ENCODE measurements at regions not wholly inside any gene's neighbourhood (a gene's known extent, or its start where the extent isn't known, plus 50 kb on each side); places are given as distances from the start of the nearest gene placed in this dataset.

DNA sequence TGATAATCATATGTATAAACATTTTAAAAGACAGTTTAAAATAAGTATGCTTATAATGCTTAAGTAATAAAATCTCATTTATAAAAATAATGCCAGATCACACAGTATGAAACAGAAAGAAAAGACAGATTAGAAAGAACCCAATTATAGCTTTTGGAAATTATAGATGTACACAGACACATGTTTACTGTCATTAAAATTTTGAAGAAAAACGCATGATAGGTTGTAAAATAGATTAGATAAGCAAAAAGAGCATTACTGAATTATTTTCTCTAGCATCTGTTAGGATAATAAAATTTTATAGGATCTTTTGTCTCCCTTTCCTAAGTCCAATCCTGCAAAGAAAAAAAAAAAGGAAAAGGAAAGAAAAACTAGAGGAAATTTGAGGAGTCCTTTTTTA lies 1107.3 kb upstream of the LRRN3 start:
- DNase-seq (no peak), ATAC-seq (no peak)
- TF ChIP-seq, protein P1, sequence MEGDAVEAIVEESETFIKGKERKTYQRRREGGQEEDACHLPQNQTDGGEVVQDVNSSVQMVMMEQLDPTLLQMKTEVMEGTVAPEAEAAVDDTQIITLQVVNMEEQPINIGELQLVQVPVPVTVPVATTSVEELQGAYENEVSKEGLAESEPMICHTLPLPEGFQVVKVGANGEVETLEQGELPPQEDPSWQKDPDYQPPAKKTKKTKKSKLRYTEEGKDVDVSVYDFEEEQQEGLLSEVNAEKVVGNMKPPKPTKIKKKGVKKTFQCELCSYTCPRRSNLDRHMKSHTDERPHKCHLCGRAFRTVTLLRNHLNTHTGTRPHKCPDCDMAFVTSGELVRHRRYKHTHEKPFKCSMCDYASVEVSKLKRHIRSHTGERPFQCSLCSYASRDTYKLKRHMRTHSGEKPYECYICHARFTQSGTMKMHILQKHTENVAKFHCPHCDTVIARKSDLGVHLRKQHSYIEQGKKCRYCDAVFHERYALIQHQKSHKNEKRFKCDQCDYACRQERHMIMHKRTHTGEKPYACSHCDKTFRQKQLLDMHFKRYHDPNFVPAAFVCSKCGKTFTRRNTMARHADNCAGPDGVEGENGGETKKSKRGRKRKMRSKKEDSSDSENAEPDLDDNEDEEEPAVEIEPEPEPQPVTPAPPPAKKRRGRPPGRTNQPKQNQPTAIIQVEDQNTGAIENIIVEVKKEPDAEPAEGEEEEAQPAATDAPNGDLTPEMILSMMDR (IDR thresholded peaks at IDR 0.05): no peak
- H3K36me3 Mint-ChIP-seq (ENCODE audit: low read depth): no peaks in the 10 kb centered on the region
- no peaks in the 10 kb centered on the region for H3K4me1 Mint-ChIP-seq (ENCODE audit: low read depth)
- no peak overlapping the region for H3K27ac Mint-ChIP-seq
- peaks cover 4% of the 10 kb centered on the region for H3K9me3 Mint-ChIP-seq
- H3K4me3 Mint-ChIP-seq: no peak overlapping the region
- intact Hi-C loops (cut with micrococcal nuclease): no loop called here
- ChIA-PET CTCF (no interaction called here), POLR2A (no interaction called here)
- peaks cover under 1% of the 10 kb centered on the region for H3K27me3 Mint-ChIP-seq

GRCh38 chr7:109984729-109985128 lies 1106.2 kb upstream of the LRRN3 start:
- no peak for DNase-seq
- TF ChIP-seq, protein P1 (IDR thresholded peaks at IDR 0.05): no peak
- H3K27me3 Mint-ChIP-seq: no peaks in the 10 kb centered on the region
- POLR2A ChIA-PET: no interaction called here
- ATAC-seq: no peak
- no peaks in the 10 kb centered on the region for H3K36me3 Mint-ChIP-seq (ENCODE audit: low read depth)
- H3K4me1 Mint-ChIP-seq (ENCODE audit: low read depth): no peaks in the 10 kb centered on the region
- H3K4me3 Mint-ChIP-seq: no peak overlapping the region
- no peak overlapping the region for H3K27ac Mint-ChIP-seq
- CTCF ChIA-PET: no interaction called here
- intact Hi-C loops (cut with micrococcal nuclease): no loop called here
- no peaks in the 10 kb centered on the region for H3K9me3 Mint-ChIP-seq

DNA sequence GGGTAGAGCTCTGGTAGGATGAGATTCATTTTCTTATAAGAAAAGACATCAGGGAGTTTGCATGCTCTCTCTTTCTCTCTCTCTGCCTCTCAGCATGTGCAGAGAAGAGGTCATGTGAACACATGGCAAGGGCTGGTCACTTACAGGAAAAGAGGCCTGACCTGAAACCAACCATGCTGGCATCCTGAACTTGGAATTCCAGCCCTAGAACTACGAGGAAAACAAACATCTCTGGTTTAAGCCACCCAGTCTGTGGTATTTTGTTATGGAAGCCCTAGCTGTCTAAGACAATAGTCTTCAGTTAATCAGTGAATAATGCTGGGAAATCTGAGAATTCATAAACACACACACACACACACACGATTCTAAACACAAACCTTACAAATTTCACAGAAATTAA lies 1104.2 kb upstream of the LRRN3 start:
- Mint-ChIP-seq H3K4me1 (ENCODE audit: low read depth) (no peaks in the 10 kb centered on the region), H3K27me3 (no peaks in the 10 kb centered on the region), H3K9me3 (no peaks in the 10 kb centered on the region), H3K4me3 (no peak overlapping the region), H3K36me3 (ENCODE audit: low read depth) (no peaks in the 10 kb centered on the region), H3K27ac (no peak overlapping the region)
- no peak for DNase-seq
- ATAC-seq: no peak
- POLR2A ChIA-PET: no interaction called here
- TF ChIP-seq, protein P1 (IDR thresholded peaks at IDR 0.05): no peak
- intact Hi-C loops (cut with micrococcal nuclease): no loop called here
- CTCF ChIA-PET: no interaction called here

DNA sequence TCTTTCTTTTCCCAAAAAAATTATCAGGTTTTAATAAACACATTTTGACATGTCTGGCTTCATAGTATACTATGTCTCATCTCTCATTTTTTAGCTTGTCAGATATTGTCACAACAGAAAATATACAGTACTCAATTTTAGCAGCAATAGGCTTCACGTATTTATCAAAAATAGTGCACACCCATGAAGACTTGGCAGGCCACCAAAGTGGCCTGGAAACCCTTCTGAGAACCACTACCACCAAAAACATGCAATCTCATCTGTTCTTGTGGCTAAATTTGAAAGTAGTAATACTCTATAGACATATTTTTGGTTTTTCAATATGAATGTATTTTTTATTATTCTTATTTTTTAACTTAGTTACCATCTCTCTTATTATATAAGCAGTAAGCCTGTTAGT lies 1094.5 kb upstream of the LRRN3 start:
- no peak for ATAC-seq
- intact Hi-C loops (cut with micrococcal nuclease): no loop called here
- Mint-ChIP-seq H3K9me3 (no peaks in the 10 kb centered on the region), H3K4me3 (no peak overlapping the region), H3K4me1 (ENCODE audit: low read depth) (no peaks in the 10 kb centered on the region), H3K27me3 (no peaks in the 10 kb centered on the region), H3K27ac (no peak overlapping the region), H3K36me3 (ENCODE audit: low read depth) (no peaks in the 10 kb centered on the region)
- CTCF ChIA-PET: no interaction called here
- POLR2A ChIA-PET: interaction anchor here (0.6 kb wide), 1 partner anchor 10 kb away, joined by 3 read pairs; no protein-coding TSS in a partner anchor
- TF ChIP-seq, protein P1 (IDR thresholded peaks at IDR 0.05): no peak
- no peak for DNase-seq

GRCh38 chr7:109996927-109997326 lies 1094.0 kb upstream of the LRRN3 start:
- CTCF ChIA-PET: no interaction called here
- DNase-seq: no peak
- Mint-ChIP-seq H3K4me1 (ENCODE audit: low read depth) (no peaks in the 10 kb centered on the region), H3K27me3 (no peaks in the 10 kb centered on the region), H3K9me3 (no peaks in the 10 kb centered on the region), H3K4me3 (no peak overlapping the region), H3K27ac (no peak overlapping the region), H3K36me3 (ENCODE audit: low read depth) (no peaks in the 10 kb centered on the region)
- ATAC-seq: no peak
- POLR2A ChIA-PET: no interaction called here
- intact Hi-C loops (cut with micrococcal nuclease): no loop called here
- TF ChIP-seq, protein P1 (IDR thresholded peaks at IDR 0.05): no peak

All from activated CD8-positive, alpha-beta T cell treated with anti-CD3 and anti-CD28 coated beads for 36 hours (primary cell).